Prostate gland (tissue), 2 donors: ENCODE measurements at regions not wholly inside any gene's neighbourhood (a gene's known extent, or its start where the extent isn't known, plus 50 kb on each side); places are given as distances from the start of the nearest gene placed in this dataset.

Source experiments
- DNase-seq: peaks from one replicate; pipeline ENCODE4 v3.0.0-alpha.2; 2019; ENCODE audit warnings: low spot score
- H3K27ac ChIP-seq, 2 donors: fragments of 200-600 bp; sonication (generic); 2 replicates each; pipeline ENCODE4 v1.5.1; 2017 to 2019
- H3K27me3 ChIP-seq: fragments of 200-600 bp; sonication (generic); replicated peaks from 2 replicates; pipeline ENCODE4 v1.5.1; 2019; ENCODE audit not compliant: insufficient read depth
- H3K36me3 ChIP-seq, 2 donors: fragments of 200-600 bp; sonication (generic); 1 replicate in 1 of 2; 2 replicates in 1 of 2; pipeline versions ENCODE4 v1.5.1 to v1.8.1; 2017 to 2019
- H3K4me1 ChIP-seq: fragments of 200-600 bp; sonication (generic); replicated peaks from 2 replicates; pipeline ENCODE4 v1.5.1; 2019
- H3K4me3 ChIP-seq, 2 donors: fragments of 200-600 bp; sonication (generic); 2 replicates each; pipeline ENCODE4 v1.5.1; 2017 to 2019
- H3K9me3 ChIP-seq: fragments of 200-600 bp; sonication (generic); 2 replicates; pipeline ENCODE4 v1.5.1; 2017
- CTCF ChIP-seq, 4 experiments: fragments of 200-600 bp in 2 of 4; fragments of 450-650 bp in 2 of 4; sonication (generic) in 2 of 4; IDR thresholded peaks; 1 replicate in 3 of 4; 2 replicates in 1 of 4; pipeline ENCODE4 v1.5.1; 2016 to 2019; ENCODE audit warnings: antibody characterized with exemption in 4 of 4, mild to moderate bottlenecking in 2 of 4, moderate library complexity in 2 of 4
- POLR2A ChIP-seq: fragments of 450-650 bp; IDR thresholded peaks from one replicate; pipeline ENCODE4 v1.6.1; 2016; ENCODE audit warnings: antibody characterized with exemption, mild to moderate bottlenecking
- POLR2AphosphoS5 ChIP-seq: sonication (generic); formaldehyde crosslinking; IDR thresholded peaks from one replicate; pipeline ENCODE4 v1.6.1; 2017; ENCODE audit warnings: antibody characterized with exemption
- WGBS: methylation state at CpG from one replicate; pipeline ENCODE4 v1.1.5; 2018; 5-methylcytosine and 5-hydroxymethylcytosine counted together
- intact Hi-C: fragments of 100-400 bp; cut with DNase I; formaldehyde crosslinking; loops from one replicate; pipeline ENCODE4 v1.14.2; 2022

- 79% methylated on average over 1 of the region's 1 CpG for WGBS
- Histone ChIP-seq H3K27ac (no peak overlapping the region), H3K27me3 (no peaks in the 10 kb centered on the region), H3K4me1 (no peaks in the 10 kb centered on the region), H3K36me3 (no peaks in the 10 kb centered on the region), H3K9me3 (no peaks in the 10 kb centered on the region), H3K4me3 (no peak overlapping the region)
- intact Hi-C loops, result loop anchor here (5.0 kb wide), 1 partner anchor 740 kb away; no protein-coding TSS in a partner anchor
- TF ChIP-seq POLR2A, result no peak
- no peak for TF ChIP-seq CTCF (IDR thresholded peaks at IDR 0.05)
- TF ChIP-seq POLR2AphosphoS5, result no peak
- DNase-seq, result no peak
Observed at GRCh38 chr5:39947657-39948056, 522.9 kb upstream of the DAB2 start.

GRCh38 chr5:39946356-39947045, 521.7 kb upstream of the DAB2 start:
- Histone ChIP-seq H3K27ac (no peak overlapping the region), H3K9me3 (no peaks in the 10 kb centered on the region), H3K4me1 (no peaks in the 10 kb centered on the region), H3K4me3 (no peak overlapping the region), H3K27me3 (no peaks in the 10 kb centered on the region), H3K36me3 (no peaks in the 10 kb centered on the region)
- WGBS, result 92% methylated on average over 2 of the region's 2 CpGs
- intact Hi-C loops, result loop anchor here (5.0 kb wide), 1 partner anchor 741 kb away; no protein-coding TSS in a partner anchor
- TF ChIP-seq POLR2A, result no peak
- no peak for TF ChIP-seq CTCF (IDR thresholded peaks at IDR 0.05)
- no peak for TF ChIP-seq POLR2AphosphoS5
- no peak for DNase-seq

GRCh38 chr5:39945870-39946269, 521.1 kb upstream of the DAB2 start:
- intact Hi-C loops, result loop anchor here (5.0 kb wide), 1 partner anchor 741 kb away; no protein-coding TSS in a partner anchor
- no peaks in the 10 kb centered on the region for H3K9me3 ChIP-seq
- no peaks in the 10 kb centered on the region for H3K4me1 ChIP-seq
- no peak overlapping the region for H3K4me3 ChIP-seq
- TF ChIP-seq POLR2A (no peak), POLR2AphosphoS5 (no peak), CTCF (IDR thresholded peaks at IDR 0.05) (no peak)
- no peaks in the 10 kb centered on the region for H3K27me3 ChIP-seq
- no peak for DNase-seq
- no peaks in the 10 kb centered on the region for H3K36me3 ChIP-seq
- 100% methylated on average over 1 of the region's 1 CpG for WGBS
- no peak overlapping the region for H3K27ac ChIP-seq

- H3K36me3 ChIP-seq, result no peaks in the 10 kb centered on the region
- H3K4me1 ChIP-seq, result no peaks in the 10 kb centered on the region
- no peak overlapping the region for H3K4me3 ChIP-seq
- H3K9me3 ChIP-seq, result no peaks in the 10 kb centered on the region
- intact Hi-C loops, result no loop called here
- 93% methylated on average over 1 of the region's 1 CpG for WGBS
- no peak overlapping the region for H3K27ac ChIP-seq
- TF ChIP-seq CTCF (IDR thresholded peaks at IDR 0.05) (no peak), POLR2A (no peak), POLR2AphosphoS5 (no peak)
- no peak for DNase-seq
- H3K27me3 ChIP-seq, result no peaks in the 10 kb centered on the region
Observed at GRCh38 chr5:39943811-39944210, 519.0 kb upstream of the DAB2 start.

GRCh38 chr5:39942606-39943005, 517.8 kb upstream of the DAB2 start:
- Histone ChIP-seq H3K4me1 (no peaks in the 10 kb centered on the region), H3K27ac (no peak overlapping the region), H3K27me3 (no peaks in the 10 kb centered on the region), H3K4me3 (no peak overlapping the region), H3K36me3 (no peaks in the 10 kb centered on the region), H3K9me3 (no peaks in the 10 kb centered on the region)
- 81% methylated on average over 1 of the region's 1 CpG for WGBS
- no peak for TF ChIP-seq CTCF (IDR thresholded peaks at IDR 0.05)
- no peak for TF ChIP-seq POLR2AphosphoS5
- TF ChIP-seq POLR2A, result no peak
- no peak for DNase-seq
- intact Hi-C loops, result no loop called here
